ENCODE measurements at regions not wholly inside any gene's neighbourhood (a gene's known extent, or its start where the extent isn't known, plus 50 kb on each side); places are given as distances from the start of the nearest gene placed in this dataset.

DNA sequence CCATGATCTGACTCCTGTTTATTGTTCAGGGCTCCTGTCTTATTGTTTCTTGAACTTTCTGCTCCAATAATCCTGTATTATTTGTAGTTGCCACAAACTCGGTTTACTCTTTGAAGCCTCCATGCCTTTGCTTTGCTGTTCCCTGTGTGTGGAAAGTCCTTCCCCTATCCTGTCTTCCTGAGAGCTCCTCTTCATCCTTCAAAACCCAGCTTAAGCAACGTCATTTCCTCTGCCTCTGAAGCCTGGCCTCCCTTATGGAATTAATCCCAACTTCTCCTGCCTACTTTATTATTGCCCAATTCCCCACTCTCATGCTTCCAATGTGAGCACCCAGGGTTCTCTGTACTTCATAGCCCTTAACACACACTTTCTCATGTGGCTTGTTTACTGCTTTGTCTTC, 766.2 kb downstream of the MED13L start:
- DNase-seq: no peak
- Histone ChIP-seq H3K27me3 (no peaks in the 10 kb centered on the region), H3K27ac (no peak overlapping the region), H3K4me1 (no peaks in the 10 kb centered on the region), H3K36me3 (no peaks in the 10 kb centered on the region), H3K4me3 (no peak overlapping the region), H3K9me3 (no peaks in the 10 kb centered on the region)
- TF ChIP-seq POLR2A (IDR thresholded peaks at IDR 0.05): no peak
- TF ChIP-seq, protein P1, sequence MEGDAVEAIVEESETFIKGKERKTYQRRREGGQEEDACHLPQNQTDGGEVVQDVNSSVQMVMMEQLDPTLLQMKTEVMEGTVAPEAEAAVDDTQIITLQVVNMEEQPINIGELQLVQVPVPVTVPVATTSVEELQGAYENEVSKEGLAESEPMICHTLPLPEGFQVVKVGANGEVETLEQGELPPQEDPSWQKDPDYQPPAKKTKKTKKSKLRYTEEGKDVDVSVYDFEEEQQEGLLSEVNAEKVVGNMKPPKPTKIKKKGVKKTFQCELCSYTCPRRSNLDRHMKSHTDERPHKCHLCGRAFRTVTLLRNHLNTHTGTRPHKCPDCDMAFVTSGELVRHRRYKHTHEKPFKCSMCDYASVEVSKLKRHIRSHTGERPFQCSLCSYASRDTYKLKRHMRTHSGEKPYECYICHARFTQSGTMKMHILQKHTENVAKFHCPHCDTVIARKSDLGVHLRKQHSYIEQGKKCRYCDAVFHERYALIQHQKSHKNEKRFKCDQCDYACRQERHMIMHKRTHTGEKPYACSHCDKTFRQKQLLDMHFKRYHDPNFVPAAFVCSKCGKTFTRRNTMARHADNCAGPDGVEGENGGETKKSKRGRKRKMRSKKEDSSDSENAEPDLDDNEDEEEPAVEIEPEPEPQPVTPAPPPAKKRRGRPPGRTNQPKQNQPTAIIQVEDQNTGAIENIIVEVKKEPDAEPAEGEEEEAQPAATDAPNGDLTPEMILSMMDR (IDR thresholded peaks at IDR 0.05): no peak

DNA sequence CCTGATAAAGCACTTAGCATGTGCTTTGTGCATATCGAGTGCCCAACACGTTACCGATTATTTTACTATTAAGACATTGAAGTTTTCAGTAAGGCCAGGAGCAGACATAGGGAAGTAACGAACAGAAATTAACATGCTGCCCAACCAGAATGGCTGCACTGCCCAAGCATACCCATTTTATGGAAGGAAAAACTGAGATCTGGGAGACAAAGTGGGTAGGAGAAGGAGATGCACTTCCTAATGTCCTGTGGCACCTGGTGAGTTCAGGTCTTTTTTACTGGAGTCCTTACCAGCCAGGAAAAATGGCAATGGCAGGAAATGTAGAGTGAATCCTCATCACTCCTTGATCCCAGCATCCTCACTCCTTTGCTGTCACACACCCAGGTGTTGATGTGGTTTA, 768.5 kb downstream of the MED13L start:
- Histone ChIP-seq H3K36me3 (no peaks in the 10 kb centered on the region), H3K4me1 (no peaks in the 10 kb centered on the region), H3K9me3 (no peaks in the 10 kb centered on the region), H3K27me3 (no peaks in the 10 kb centered on the region), H3K27ac (no peak overlapping the region), H3K4me3 (no peak overlapping the region)
- no peak for DNase-seq
- TF ChIP-seq, protein P1 (IDR thresholded peaks at IDR 0.05): no peak
- TF ChIP-seq POLR2A (IDR thresholded peaks at IDR 0.05): no peak

DNA sequence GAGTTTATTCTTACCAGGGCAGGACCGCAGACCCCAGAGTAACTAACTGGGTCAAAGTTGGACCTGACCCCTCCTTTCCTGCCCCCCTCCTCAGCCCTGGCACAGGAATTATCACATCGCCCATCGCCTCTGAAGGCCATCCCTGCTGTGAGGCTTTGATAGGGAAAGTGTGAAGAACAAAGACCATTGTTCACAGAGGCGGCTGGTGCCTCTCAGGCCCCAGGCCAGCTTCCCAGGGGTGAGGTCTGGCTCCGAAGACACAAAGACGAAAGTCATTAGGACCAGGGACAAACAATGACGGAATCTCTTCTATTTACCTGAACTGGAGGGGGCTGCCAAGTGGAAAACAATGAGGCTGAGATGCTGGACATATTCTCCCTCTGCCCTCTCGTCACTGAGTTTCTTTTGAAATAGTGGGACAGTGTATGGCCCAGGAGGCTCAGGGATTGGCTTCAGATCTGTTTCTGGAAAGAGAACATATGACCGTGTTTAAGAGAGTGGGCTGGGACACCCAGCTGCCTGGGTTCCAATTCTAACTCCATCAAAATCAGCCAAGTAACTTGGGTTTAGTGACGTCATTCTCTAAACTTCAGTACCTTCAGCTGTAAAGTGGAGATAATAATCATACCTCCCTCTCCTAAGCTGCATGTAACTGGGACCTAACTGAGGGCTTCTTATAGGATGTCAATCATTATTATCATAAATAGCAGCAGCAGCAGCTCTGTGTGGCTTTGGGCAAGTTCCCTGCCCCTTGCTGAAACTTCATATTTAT, 769.4 kb downstream of the MED13L start:
- H3K27me3 ChIP-seq: no peaks in the 10 kb centered on the region
- no peaks in the 10 kb centered on the region for H3K9me3 ChIP-seq
- H3K4me1 ChIP-seq: no peaks in the 10 kb centered on the region
- H3K4me3 ChIP-seq: no peak overlapping the region
- no peak for TF ChIP-seq POLR2A (IDR thresholded peaks at IDR 0.05)
- TF ChIP-seq, protein P1 (IDR thresholded peaks at IDR 0.05): no peak
- H3K27ac ChIP-seq: no peak overlapping the region
- H3K36me3 ChIP-seq: no peaks in the 10 kb centered on the region
- DNase-seq: no peak

DNA sequence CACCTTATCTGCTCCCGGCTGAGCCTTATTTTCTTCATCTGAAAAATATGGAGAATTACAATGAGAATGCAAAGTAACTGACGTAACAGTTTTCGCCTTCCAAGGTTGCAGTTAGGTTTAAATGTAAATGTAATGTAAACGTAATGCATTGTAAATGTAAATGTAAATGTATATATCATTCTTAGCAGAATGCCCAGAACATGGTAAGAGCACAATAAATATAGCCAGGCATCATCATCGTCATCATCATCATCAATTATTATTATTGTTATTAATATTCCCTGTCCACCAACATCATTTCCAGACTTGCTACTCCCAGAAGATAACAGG, 770.0 kb downstream of the MED13L start:
- no peak for DNase-seq
- Histone ChIP-seq H3K27ac (no peak overlapping the region), H3K9me3 (no peaks in the 10 kb centered on the region), H3K4me3 (no peak overlapping the region), H3K4me1 (no peaks in the 10 kb centered on the region), H3K36me3 (no peaks in the 10 kb centered on the region), H3K27me3 (no peaks in the 10 kb centered on the region)
- TF ChIP-seq, protein P1 (IDR thresholded peaks at IDR 0.05): no peak
- no peak for TF ChIP-seq POLR2A (IDR thresholded peaks at IDR 0.05)

DNA sequence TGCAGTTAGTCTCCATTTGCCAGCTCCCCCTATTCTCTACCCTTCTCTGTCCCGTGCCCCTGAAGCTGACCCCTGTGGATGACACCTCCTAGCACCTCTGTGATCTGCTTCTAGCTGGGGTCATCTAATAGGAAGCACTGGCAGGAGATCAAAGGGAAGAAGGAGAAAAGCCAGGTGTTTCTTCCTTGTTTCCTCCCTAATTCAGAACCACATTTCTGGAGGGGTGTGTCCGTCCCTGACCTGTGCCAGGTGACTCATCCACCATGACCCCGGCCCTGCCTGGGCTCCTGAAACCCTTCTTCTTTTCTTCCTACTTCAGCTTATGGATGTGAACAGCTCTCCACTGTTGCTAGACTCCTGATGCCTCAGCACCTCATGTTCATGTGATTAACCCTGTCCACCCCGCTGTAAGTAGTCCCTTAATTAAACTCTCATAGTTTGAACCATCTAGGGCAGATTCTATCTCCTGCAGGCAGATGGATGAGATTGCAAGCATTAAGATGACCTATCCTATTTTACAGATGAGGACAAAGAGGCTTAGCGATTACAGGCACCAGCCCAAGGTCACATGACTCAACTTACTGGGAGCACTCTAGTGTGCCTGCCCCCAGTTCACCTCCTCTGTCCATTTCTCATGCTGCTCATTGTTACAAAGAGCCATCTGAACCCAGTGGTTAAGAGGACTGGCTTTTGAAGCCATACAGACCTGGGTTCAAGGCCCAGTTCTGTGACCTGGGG, 770.5 kb downstream of the MED13L start:
- TF ChIP-seq, protein P1 (IDR thresholded peaks at IDR 0.05): no peak
- TF ChIP-seq POLR2A (IDR thresholded peaks at IDR 0.05): no peak
- Histone ChIP-seq H3K27ac (no peak overlapping the region), H3K4me3 (no peak overlapping the region), H3K9me3 (no peaks in the 10 kb centered on the region), H3K36me3 (no peaks in the 10 kb centered on the region), H3K4me1 (no peaks in the 10 kb centered on the region), H3K27me3 (no peaks in the 10 kb centered on the region)
- no peak for DNase-seq

Data from Peyer's patch (tissue), 4 donors.